ENCODE measurements at regions not wholly inside any gene's neighbourhood (a gene's known extent, or its start where the extent isn't known, plus 50 kb on each side); places are given as distances from the start of the nearest gene placed in this dataset.

GRCh38 chr12:103100257-103100831 is 142.9 kb downstream of the ASCL1 start:
- no peak for DNase-seq

GRCh38 chr12:103102225-103102744 is 144.8 kb downstream of the ASCL1 start:
- DNase-seq, result no peak

- DNase-seq, result no peak
Observed at GRCh38 chr12:103105971-103106597, 148.6 kb downstream of the ASCL1 start.

GRCh38 chr12:103109861-103110260 is 152.4 kb downstream of the ASCL1 start:
- DNase-seq, result no peak

- no peak for DNase-seq
Observed at GRCh38 chr12:103114296-103115055, 157.0 kb downstream of the ASCL1 start.

GRCh38 chr12:103128862-103129501 is 171.5 kb downstream of the ASCL1 start:
- DNase-seq, result no peak

GRCh38 chr12:103130564-103130963 is 173.1 kb downstream of the ASCL1 start:
- DNase-seq, result no peak

GRCh38 chr12:103138538-103138937 is 181.1 kb downstream of the ASCL1 start:
- no peak for DNase-seq

GRCh38 chr12:103139876-103140275 is 182.4 kb downstream of the ASCL1 start:
- no peak for DNase-seq

- no peak for DNase-seq
Observed at GRCh38 chr12:103140286-103140685, 182.8 kb downstream of the ASCL1 start.

GRCh38 chr12:103144278-103144677 is 186.8 kb downstream of the ASCL1 start:
- DNase-seq, result no peak

GRCh38 chr12:103160622-103161021 is 203.1 kb downstream of the ASCL1 start:
- no peak for DNase-seq

- no peak for DNase-seq
Observed at GRCh38 chr12:103161582-103162362, 204.3 kb downstream of the ASCL1 start.

GRCh38 chr12:103166949-103167348 is 209.5 kb downstream of the ASCL1 start:
- no peak for DNase-seq

- DNase-seq, result no peak
Observed at GRCh38 chr12:103172447-103173112, 215.1 kb downstream of the ASCL1 start.

GRCh38 chr12:103175625-103176024 is 218.2 kb downstream of the ASCL1 start:
- no peak for DNase-seq

GRCh38 chr12:103177639-103178255 is 220.3 kb downstream of the ASCL1 start:
- no peak for DNase-seq

- no peak for DNase-seq
Observed at GRCh38 chr12:103178366-103179080, 221.0 kb downstream of the ASCL1 start.

- no peak for DNase-seq
Observed at GRCh38 chr12:103181366-103182152, 224.1 kb downstream of the ASCL1 start.

GRCh38 chr12:103182299-103182698 is 224.8 kb downstream of the ASCL1 start:
- no peak for DNase-seq

Data from SHP77 treated with DMSO at 0.1 percent for 48 hours (cell line).